Osteocyte (in vitro differentiated cells): ENCODE measurements at regions not wholly inside any gene's neighbourhood (a gene's known extent, or its start where the extent isn't known, plus 50 kb on each side); places are given as distances from the start of the nearest gene placed in this dataset.
"Not testable (repeated sequence)": the region's sequence is repeated elsewhere in the genome, so short reads cannot be mapped to it uniquely, and the experiment has no call there.

ENCODE experiments used
- DNase-seq: peaks from one replicate; pipeline ENCODE4 v3.0.0; 2021; ENCODE audit warnings: mixed read lengths; ENCODE audit not compliant: unreplicated experiment; ENCODE audit errors: extremely low spot score
- H3K27ac Mint-ChIP-seq: one replicate; pipeline ENCODE4 v1.8.0; 2021; ENCODE audit warnings: mild to moderate bottlenecking, mixed read lengths; ENCODE audit not compliant: unreplicated experiment
- H3K27me3 Mint-ChIP-seq: one replicate; pipeline ENCODE4 v1.8.0; 2021; ENCODE audit warnings: mixed read lengths; ENCODE audit not compliant: unreplicated experiment
- H3K36me3 Mint-ChIP-seq: one replicate; pipeline ENCODE4 v1.8.0; 2021; ENCODE audit warnings: mixed read lengths; ENCODE audit not compliant: unreplicated experiment
- H3K4me1 Mint-ChIP-seq: one replicate; pipeline ENCODE4 v1.8.0; 2021; ENCODE audit warnings: mixed read lengths; ENCODE audit not compliant: unreplicated experiment
- H3K4me3 Mint-ChIP-seq: one replicate; pipeline ENCODE4 v1.8.0; 2021; ENCODE audit warnings: mild to moderate bottlenecking, moderate library complexity, mixed read lengths; ENCODE audit not compliant: unreplicated experiment
- H3K9me3 Mint-ChIP-seq: one replicate; pipeline ENCODE4 v1.8.0; 2021; ENCODE audit warnings: mixed read lengths; ENCODE audit not compliant: unreplicated experiment
- CTCF ChIP-seq: fragments of 200-600 bp; sonication (generic); IDR thresholded peaks from 2 replicates; pipeline ENCODE4 v1.5.0; 2021; ENCODE audit warnings: antibody characterized with exemption, mild to moderate bottlenecking, moderate library complexity

GRCh38 chr7:73931502-73931901 lies 70.5 kb downstream of the TMEM270 start:
- peaks cover 13% of the 10 kb centered on the region for H3K27me3 Mint-ChIP-seq
- no peak overlapping the region for H3K27ac Mint-ChIP-seq
- H3K4me1 Mint-ChIP-seq: peaks cover 4% of the 10 kb centered on the region
- DNase-seq: peak; percentile 17
- no peak for TF ChIP-seq CTCF
- H3K4me3 Mint-ChIP-seq: no peak overlapping the region
- peaks cover 5% of the 10 kb centered on the region for H3K9me3 Mint-ChIP-seq
- H3K36me3 Mint-ChIP-seq: no peaks in the 10 kb centered on the region

GRCh38 chr7:73932364-73932763 lies 71.4 kb downstream of the TMEM270 start:
- no peaks in the 10 kb centered on the region for H3K36me3 Mint-ChIP-seq
- DNase-seq: no peak
- peaks cover 4% of the 10 kb centered on the region for H3K4me1 Mint-ChIP-seq
- no peak overlapping the region for H3K4me3 Mint-ChIP-seq
- peaks cover 5% of the 10 kb centered on the region for H3K9me3 Mint-ChIP-seq
- H3K27ac Mint-ChIP-seq: no peak overlapping the region
- no peak for TF ChIP-seq CTCF
- H3K27me3 Mint-ChIP-seq: peaks cover 9% of the 10 kb centered on the region

GRCh38 chr7:73933091-73933490 lies 72.1 kb downstream of the TMEM270 start:
- TF ChIP-seq CTCF: no peak
- peaks cover 9% of the 10 kb centered on the region for H3K27me3 Mint-ChIP-seq
- H3K27ac Mint-ChIP-seq: no peak overlapping the region
- no peak for DNase-seq
- H3K9me3 Mint-ChIP-seq: peaks cover 5% of the 10 kb centered on the region
- H3K4me1 Mint-ChIP-seq: peaks cover 4% of the 10 kb centered on the region
- H3K36me3 Mint-ChIP-seq: no peaks in the 10 kb centered on the region
- H3K4me3 Mint-ChIP-seq: no peak overlapping the region

- peaks cover 4% of the 10 kb centered on the region for H3K4me1 Mint-ChIP-seq
- peaks cover 19% of the 10 kb centered on the region for H3K9me3 Mint-ChIP-seq
- H3K36me3 Mint-ChIP-seq: peaks cover 4% of the 10 kb centered on the region
- TF ChIP-seq CTCF: no peak
- H3K27ac Mint-ChIP-seq: no peak overlapping the region
- no peak overlapping the region for H3K4me3 Mint-ChIP-seq
- DNase-seq: no peak
- peaks cover 7% of the 10 kb centered on the region for H3K27me3 Mint-ChIP-seq
Measured at GRCh38 chr7:73936967-73937366, 76.0 kb downstream of the TMEM270 start.

- not testable (repeated sequence) for H3K36me3 Mint-ChIP-seq, H3K27me3 Mint-ChIP-seq
Measured at GRCh38 chr7:73937650-73938049, 76.7 kb downstream of the TMEM270 start.

GRCh38 chr7:73939528-73939927 lies 78.6 kb downstream of the TMEM270 start:
- no peak for TF ChIP-seq CTCF
- H3K9me3 Mint-ChIP-seq: peaks cover 15% of the 10 kb centered on the region
- no peak overlapping the region for H3K4me3 Mint-ChIP-seq
- H3K27me3 Mint-ChIP-seq: peaks cover 4% of the 10 kb centered on the region
- DNase-seq: no peak
- no peak overlapping the region for H3K27ac Mint-ChIP-seq
- H3K36me3 Mint-ChIP-seq: peaks cover 4% of the 10 kb centered on the region
- no peaks in the 10 kb centered on the region for H3K4me1 Mint-ChIP-seq

More at GRCh38 chr7:73937650-73938049, 76.7 kb downstream of the TMEM270 start:
- not testable (repeated sequence) for DNase-seq, H3K4me3 Mint-ChIP-seq, H3K27ac Mint-ChIP-seq, H3K4me1 Mint-ChIP-seq
- H3K9me3 Mint-ChIP-seq: peaks cover 15% of the 10 kb centered on the region
